H1 (cell line): ENCODE measurements at regions not wholly inside any gene's neighbourhood (a gene's known extent, or its start where the extent isn't known, plus 50 kb on each side); places are given as distances from the start of the nearest gene placed in this dataset.

ENCODE experiments used
- ATF3 ChIP-seq: IDR thresholded peaks from 2 replicates; pipeline ENCODE4 v1.6.1; 2011; ENCODE audit warnings: low read depth, mild to moderate bottlenecking, low read length; ENCODE audit not compliant: insufficient read depth
- JUND ChIP-seq: IDR thresholded peaks from 2 replicates; pipeline ENCODE4 v1.6.1; 2011; ENCODE audit warnings: mild to moderate bottlenecking, improper control_type of control experiment, low read length
- SAP30 ChIP-seq: fragments of 300-600 bp; sonication (generic); IDR thresholded peaks from 2 replicates; pipeline ENCODE4 v1.7.1; 2012; ENCODE audit warnings: low read length, moderate library complexity, mild to moderate bottlenecking, inconsistent platforms; ENCODE audit not compliant: insufficient read depth, insufficient replicate concordance
- TBP ChIP-seq: IDR thresholded peaks from 2 replicates; pipeline ENCODE4 v1.6.1; 2011; ENCODE audit warnings: low read depth, low read length, improper control_type of control experiment

- no peak for TF ChIP-seq ATF3
- no peak for TF ChIP-seq SAP30
- no peak for TF ChIP-seq TBP
- TF ChIP-seq JUND, result no peak
Observed at GRCh38 chr9:135409286-135410200, 70.0 kb upstream of the PPP1R26 start (continued).
